Body of pancreas (tissue), 4 donors: ENCODE measurements at regions not wholly inside any gene's neighbourhood (a gene's known extent, or its start where the extent isn't known, plus 50 kb on each side); places are given as distances from the start of the nearest gene placed in this dataset.

Experiments
- ATAC-seq: fragments of 150-250 bp; one replicate; pipeline ENCODE4 v1.9.1; 2016
- DNase-seq, 4 donors: peaks; one replicate each; pipeline ENCODE4 v3.0.0-alpha.2; 2019
- H3K27ac ChIP-seq, 4 donors: fragments of 200-600 bp; sonication (generic); 1 replicate in 3 of 4; 2 replicates in 1 of 4; pipeline versions ENCODE4 v1.5.1 to v1.6.1; 2016 to 2019; ENCODE audit warnings: mild to moderate bottlenecking in 1 of 4, mixed read lengths in 1 of 4, moderate library complexity in 1 of 4
- H3K27me3 ChIP-seq, 2 donors: fragments of 200-600 bp; sonication (generic); one replicate each; pipeline ENCODE4 v1.6.0; 2016; ENCODE audit warnings: mild to moderate bottlenecking in 1 of 2
- H3K36me3 ChIP-seq, 2 donors: fragments of 200-600 bp; sonication (generic); replicated peaks in 1 of 2; 2 replicates each; pipeline ENCODE4 v1.5.1; 2016; ENCODE audit warnings: low read depth in 2 of 2; ENCODE audit not compliant: insufficient read depth in 1 of 2
- H3K4me1 ChIP-seq: fragments of 200-600 bp; sonication (generic); one replicate; pipeline ENCODE4 v1.6.0; 2016
- H3K4me3 ChIP-seq, 2 donors: fragments of 200-600 bp; sonication (generic); 1 replicate in 1 of 2; 2 replicates in 1 of 2; pipeline ENCODE4 v1.5.1; 2016 to 2019
- H3K9me3 ChIP-seq, 3 donors: fragments of 200-600 bp; sonication (generic); 1 replicate in 2 of 3; 2 replicates in 1 of 3; pipeline ENCODE4 v1.5.1; 2016
- CTCF ChIP-seq, 7 experiments: fragments of 450-650 bp in 4 of 7; fragments of 200-600 bp in 3 of 7; sonication (generic) in 3 of 7; IDR thresholded peaks; one replicate each; pipeline ENCODE4 v1.5.1; 2016 to 2019; ENCODE audit warnings: antibody characterized with exemption in 7 of 7
- POLR2A ChIP-seq, 3 donors: fragments of 450-650 bp; IDR thresholded peaks; one replicate each; pipeline ENCODE4 v1.6.1; 2016; ENCODE audit warnings: antibody characterized with exemption in 3 of 3, mild to moderate bottlenecking in 2 of 3
- WGBS, 2 donors: methylation state at CpG; one replicate each; pipeline ENCODE4 v1.1.5; 2017; 5-methylcytosine and 5-hydroxymethylcytosine counted together
- intact Hi-C: fragments of 100-400 bp; cut with DNase I; formaldehyde crosslinking; loops from one replicate; pipeline ENCODE4 v1.15.1; 2023

- H3K4me3 ChIP-seq, result no peak overlapping the region
- intact Hi-C loops, result no loop called here
- TF ChIP-seq CTCF (IDR thresholded peaks at IDR 0.05) (no peak), POLR2A (IDR thresholded peaks at IDR 0.05) (no peak)
- WGBS, 2 donors, result 69 to 78% methylated on average over 4 of the region's 4 CpGs
- H3K36me3 ChIP-seq, result no peaks in the 10 kb centered on the region
- DNase-seq (no peak), ATAC-seq (no peak)
- H3K4me1 ChIP-seq, result no peaks in the 10 kb centered on the region
- no peaks in the 10 kb centered on the region for H3K9me3 ChIP-seq
- H3K27ac ChIP-seq, result no peak overlapping the region
- no peaks in the 10 kb centered on the region for H3K27me3 ChIP-seq
Observed at GRCh38 chr4:23364167-23364566, 525.7 kb downstream of the PPARGC1A start.

GRCh38 chr4:23361453-23361852 lies 528.4 kb downstream of the PPARGC1A start:
- DNase-seq (no peak), ATAC-seq (no peak)
- no peaks in the 10 kb centered on the region for H3K9me3 ChIP-seq
- intact Hi-C loops, result no loop called here
- no peak for TF ChIP-seq CTCF (IDR thresholded peaks at IDR 0.05)
- no peak for TF ChIP-seq POLR2A (IDR thresholded peaks at IDR 0.05)
- no peaks in the 10 kb centered on the region for H3K4me1 ChIP-seq
- H3K36me3 ChIP-seq, result no peaks in the 10 kb centered on the region
- whole genome bisulfite sequencing, 2 donors, result 74 to 85% methylated on average over 4 to 9 of the region's 9 CpGs
- H3K27me3 ChIP-seq, result no peaks in the 10 kb centered on the region
- H3K27ac ChIP-seq, result no peak overlapping the region
- no peak overlapping the region for H3K4me3 ChIP-seq

- Histone ChIP-seq H3K9me3 (no peaks in the 10 kb centered on the region), H3K4me1 (no peaks in the 10 kb centered on the region), H3K27ac (no peak overlapping the region), H3K36me3 (no peaks in the 10 kb centered on the region), H3K4me3 (no peak overlapping the region), H3K27me3 (no peaks in the 10 kb centered on the region)
- DNase-seq (no peak), ATAC-seq (no peak)
- WGBS, 2 donors, result 46 to 71% methylated on average over 1 of the region's 1 CpG
- intact Hi-C loops, result no loop called here
- TF ChIP-seq CTCF (IDR thresholded peaks at IDR 0.05), result no peak
- no peak for TF ChIP-seq POLR2A (IDR thresholded peaks at IDR 0.05)
Observed at GRCh38 chr4:23360718-23361117, 529.1 kb downstream of the PPARGC1A start.

GRCh38 chr4:23355258-23355657 lies 534.6 kb downstream of the PPARGC1A start:
- Histone ChIP-seq H3K27ac (no peak overlapping the region), H3K4me1 (no peaks in the 10 kb centered on the region), H3K36me3 (no peaks in the 10 kb centered on the region), H3K4me3 (no peak overlapping the region), H3K27me3 (no peaks in the 10 kb centered on the region), H3K9me3 (no peaks in the 10 kb centered on the region)
- intact Hi-C loops, result no loop called here
- TF ChIP-seq POLR2A (IDR thresholded peaks at IDR 0.05) (no peak), CTCF (IDR thresholded peaks at IDR 0.05) (no peak)
- ATAC-seq (no peak), DNase-seq (no peak)
- 58 to 63% methylated on average over 2 of the region's 2 CpGs for WGBS, 2 donors

- Histone ChIP-seq H3K9me3 (no peaks in the 10 kb centered on the region), H3K36me3 (no peaks in the 10 kb centered on the region), H3K4me3 (no peak overlapping the region), H3K4me1 (no peaks in the 10 kb centered on the region), H3K27ac (no peak overlapping the region), H3K27me3 (no peaks in the 10 kb centered on the region)
- TF ChIP-seq CTCF (IDR thresholded peaks at IDR 0.05) (no peak), POLR2A (IDR thresholded peaks at IDR 0.05) (no peak)
- intact Hi-C loops, result no loop called here
- WGBS, 2 donors, result 43 to 55% methylated on average over 1 of the region's 1 CpG
- DNase-seq (no peak), ATAC-seq (no peak)
Observed at GRCh38 chr4:23353200-23353599, 536.6 kb downstream of the PPARGC1A start.
